HEK293 (cell line): ENCODE measurements at regions not wholly inside any gene's neighbourhood (a gene's known extent, or its start where the extent isn't known, plus 50 kb on each side); places are given as distances from the start of the nearest gene placed in this dataset.

Source experiments
- CTCF ChIA-PET: fragments of 350-600 bp; formaldehyde crosslinking; extraction: SDS; loops from one replicate; lab custom pipeline; 2021; ENCODE audit warnings: antibody characterized with exemption; lab: Yijun Ruan, JAX
- POLR2A ChIA-PET: fragments of 300-600 bp; formaldehyde crosslinking; extraction: SDS; loops from one replicate; lab custom pipeline; 2020; ENCODE audit warnings: antibody characterized with exemption, inconsistent platforms; lab: Yijun Ruan, JAX
- H3K27ac ChIP-seq: fragments of 200-500 bp; sonication (Bioruptor generic); 2 replicates; pipeline ENCODE4 v1.5.1; 2014; ENCODE audit warnings: low read depth, low read length, control low read depth, inconsistent platforms; ENCODE audit errors: extremely low read depth
- H3K36me3 ChIP-seq, 2 experiments: fragments of 200-500 bp in 1 of 2; sonication (Bioruptor generic) in 1 of 2; 1 replicate in 1 of 2; 2 replicates in 1 of 2; pipeline ENCODE4 v1.5.1; 2014 to 2017; ENCODE audit warnings: inconsistent platforms in 2 of 2, low read length in 2 of 2; ENCODE audit not compliant: control insufficient read depth in 2 of 2, insufficient read depth in 1 of 2
- H3K4me1 ChIP-seq: fragments of 200-500 bp; sonication (Bioruptor generic); 2 replicates; pipeline ENCODE4 v1.5.1; 2014; ENCODE audit warnings: mild to moderate bottlenecking, low read length, inconsistent platforms; ENCODE audit not compliant: control insufficient read depth, insufficient read depth
- H3K4me3 ChIP-seq: 2 replicates; pipeline ENCODE4 v1.5.1; 2011; ENCODE audit warnings: low read depth, mild to moderate bottlenecking, control low read depth, low read length, moderate library complexity
- H3K9me3 ChIP-seq: fragments of 200-500 bp; sonication (Bioruptor generic); 2 replicates; pipeline ENCODE4 v1.5.1; 2014; ENCODE audit warnings: low read depth, low read length, inconsistent platforms; ENCODE audit not compliant: control insufficient read depth, insufficient read depth
- EGR2 ChIP-seq: fragments of 450-650 bp; formaldehyde crosslinking; IDR thresholded peaks from 2 replicates; pipeline ENCODE4 v1.5.1; 2016; ENCODE audit warnings: low read depth, missing biosample characterization, missing genetic modification characterization
- KLF10 ChIP-seq: fragments of 450-650 bp; IDR thresholded peaks from 2 replicates; pipeline ENCODE4 v1.5.1; 2018; ENCODE audit warnings: missing biosample characterization, mild to moderate bottlenecking, missing genetic modification characterization
- KLF7 ChIP-seq: fragments of 450-650 bp; formaldehyde crosslinking; IDR thresholded peaks from 2 replicates; pipeline ENCODE4 v1.5.1; 2016; ENCODE audit warnings: missing biosample characterization, missing genetic modification characterization, borderline replicate concordance
- MZF1 ChIP-seq: fragments of 450-650 bp; formaldehyde crosslinking; IDR thresholded peaks from 2 replicates; pipeline ENCODE4 v1.5.1; 2017; ENCODE audit warnings: missing biosample characterization, missing genetic modification characterization, borderline replicate concordance
- SETDB1 ChIP-seq: IDR thresholded peaks from one replicate; pipeline ENCODE4 v1.6.1; 2017; ENCODE audit warnings: mild to moderate bottlenecking, low read length, moderate library complexity, mixed read lengths; ENCODE audit not compliant: insufficient read length
- ZBTB7A ChIP-seq: fragments of 450-650 bp; formaldehyde crosslinking; IDR thresholded peaks from 2 replicates; pipeline ENCODE4 v1.5.1; 2016; ENCODE audit warnings: low read depth, missing biosample characterization, missing genetic modification characterization
- ZEB2 ChIP-seq: fragments of 450-650 bp; formaldehyde crosslinking; IDR thresholded peaks from 2 replicates; pipeline ENCODE4 v1.5.1; 2016; ENCODE audit warnings: missing biosample characterization, missing genetic modification characterization
- ZIC2 ChIP-seq: fragments of 450-650 bp; formaldehyde crosslinking; IDR thresholded peaks from 2 replicates; pipeline ENCODE4 v1.5.1; 2016; ENCODE audit warnings: missing biosample characterization, missing genetic modification characterization
- ZNF121 ChIP-seq: fragments of 450-650 bp; formaldehyde crosslinking; IDR thresholded peaks from 2 replicates; pipeline ENCODE4 v1.5.1; 2016; ENCODE audit warnings: missing biosample characterization, missing genetic modification characterization
- ZNF140 ChIP-seq: fragments of 450-650 bp; formaldehyde crosslinking; IDR thresholded peaks from 2 replicates; pipeline ENCODE4 v1.5.1; 2016; ENCODE audit warnings: missing biosample characterization, missing genetic modification characterization
- ZNF391 ChIP-seq: fragments of 450-650 bp; formaldehyde crosslinking; IDR thresholded peaks from 2 replicates; pipeline ENCODE4 v1.5.1; 2016; ENCODE audit warnings: low read depth, missing biosample characterization, missing genetic modification characterization, borderline replicate concordance
- ZNF660 ChIP-seq: fragments of 450-650 bp; IDR thresholded peaks from 2 replicates; pipeline ENCODE4 v1.5.1; 2018; ENCODE audit warnings: missing biosample characterization, mild to moderate bottlenecking, missing genetic modification characterization
- ZNF76 ChIP-seq: fragments of 450-650 bp; formaldehyde crosslinking; IDR thresholded peaks from 2 replicates; pipeline ENCODE4; 2016; ENCODE audit warnings: low read depth, missing biosample characterization, missing genetic modification characterization, borderline replicate concordance
- ZSCAN30 ChIP-seq: fragments of 450-650 bp; IDR thresholded peaks from 2 replicates; pipeline ENCODE4 v1.5.1; 2018; ENCODE audit warnings: missing biosample characterization, mild to moderate bottlenecking, missing genetic modification characterization, moderate library complexity
- TF ChIP-seq, protein P1 (sequence below): fragments of 450-650 bp; formaldehyde crosslinking; IDR thresholded peaks from 2 replicates; pipeline ENCODE4 v1.5.1; 2016; ENCODE audit warnings: missing biosample characterization, missing genetic modification characterization
- TF ChIP-seq, protein P2 (sequence below): fragments of 450-650 bp; formaldehyde crosslinking; IDR thresholded peaks from 2 replicates; pipeline ENCODE4 v1.5.1; 2016; ENCODE audit warnings: missing biosample characterization, missing genetic modification characterization
- TF ChIP-seq, protein P3 (sequence below): fragments of 450-650 bp; formaldehyde crosslinking; IDR thresholded peaks from 2 replicates; pipeline ENCODE4 v1.5.1; 2016; ENCODE audit warnings: missing biosample characterization, missing genetic modification characterization
- TF ChIP-seq, protein P4 (sequence below): fragments of 450-650 bp; formaldehyde crosslinking; IDR thresholded peaks from 2 replicates; pipeline ENCODE4 v1.5.1; 2016; ENCODE audit warnings: missing biosample characterization, missing genetic modification characterization
- TF ChIP-seq, protein P5 (sequence below): fragments of 450-650 bp; formaldehyde crosslinking; IDR thresholded peaks from 2 replicates; pipeline ENCODE4 v1.5.1; 2017; ENCODE audit warnings: missing biosample characterization, missing genetic modification characterization

DNA sequence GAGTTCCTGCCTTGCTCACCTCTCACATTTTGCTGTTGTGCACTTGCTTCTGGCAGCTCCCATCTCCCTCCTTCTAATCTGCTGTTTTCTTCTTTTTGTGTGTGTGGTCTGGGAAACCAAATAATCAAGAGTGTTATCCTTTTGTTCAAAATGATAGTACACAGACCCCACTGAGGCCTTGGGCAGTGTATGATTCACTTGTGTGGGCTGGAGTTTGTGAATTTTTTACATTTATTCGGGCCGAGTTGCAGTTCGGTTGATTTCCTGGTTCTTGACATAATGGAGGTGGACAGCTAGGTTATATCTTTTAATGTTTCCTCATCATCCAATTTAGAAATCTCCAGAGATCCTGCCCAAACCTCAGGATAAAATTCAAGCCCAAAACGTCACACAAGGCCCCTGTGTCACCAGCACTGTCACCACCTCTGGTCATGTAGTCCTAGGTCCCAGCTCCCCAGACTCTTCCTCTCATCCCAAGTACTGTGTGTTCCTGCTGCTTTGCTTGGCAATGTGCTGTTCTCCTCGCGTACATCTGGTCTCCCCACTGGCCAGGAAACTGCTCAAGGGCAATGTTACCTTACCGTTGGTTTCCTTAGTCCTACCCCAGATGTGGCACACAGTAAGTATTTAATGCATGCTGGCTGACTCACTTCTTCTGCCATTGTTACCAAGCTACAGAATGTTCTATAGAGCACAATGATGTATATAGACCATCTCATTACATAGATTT is 55.7 kb upstream of the PHACTR2 start:
- Histone ChIP-seq H3K36me3 (no peaks in the 10 kb centered on the region), H3K27ac (no peak overlapping the region), H3K4me1 (peaks cover 19% of the 10 kb centered on the region), H3K9me3 (no peaks in the 10 kb centered on the region), H3K4me3 (no peak overlapping the region)
- CTCF ChIA-PET, result interaction anchor here (0.5 to 0.6 kb wide), 3 partner anchors 45 to 189 kb away, joined by 3 to 4 read pairs (median 4); no protein-coding TSS in a partner anchor
- POLR2A ChIA-PET, result no interaction called here
- TF ChIP-seq, protein P1, sequence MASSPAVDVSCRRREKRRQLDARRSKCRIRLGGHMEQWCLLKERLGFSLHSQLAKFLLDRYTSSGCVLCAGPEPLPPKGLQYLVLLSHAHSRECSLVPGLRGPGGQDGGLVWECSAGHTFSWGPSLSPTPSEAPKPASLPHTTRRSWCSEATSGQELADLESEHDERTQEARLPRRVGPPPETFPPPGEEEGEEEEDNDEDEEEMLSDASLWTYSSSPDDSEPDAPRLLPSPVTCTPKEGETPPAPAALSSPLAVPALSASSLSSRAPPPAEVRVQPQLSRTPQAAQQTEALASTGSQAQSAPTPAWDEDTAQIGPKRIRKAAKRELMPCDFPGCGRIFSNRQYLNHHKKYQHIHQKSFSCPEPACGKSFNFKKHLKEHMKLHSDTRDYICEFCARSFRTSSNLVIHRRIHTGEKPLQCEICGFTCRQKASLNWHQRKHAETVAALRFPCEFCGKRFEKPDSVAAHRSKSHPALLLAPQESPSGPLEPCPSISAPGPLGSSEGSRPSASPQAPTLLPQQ (tag by site-specific recombination), result no peak
- TF ChIP-seq ZNF660 (no peak), ZNF121 (tag by site-specific recombination) (no peak), ZNF140 (no peak), EGR2 (tag by site-specific recombination) (no peak), ZBTB7A (tag by site-specific recombination) (no peak)

DNA sequence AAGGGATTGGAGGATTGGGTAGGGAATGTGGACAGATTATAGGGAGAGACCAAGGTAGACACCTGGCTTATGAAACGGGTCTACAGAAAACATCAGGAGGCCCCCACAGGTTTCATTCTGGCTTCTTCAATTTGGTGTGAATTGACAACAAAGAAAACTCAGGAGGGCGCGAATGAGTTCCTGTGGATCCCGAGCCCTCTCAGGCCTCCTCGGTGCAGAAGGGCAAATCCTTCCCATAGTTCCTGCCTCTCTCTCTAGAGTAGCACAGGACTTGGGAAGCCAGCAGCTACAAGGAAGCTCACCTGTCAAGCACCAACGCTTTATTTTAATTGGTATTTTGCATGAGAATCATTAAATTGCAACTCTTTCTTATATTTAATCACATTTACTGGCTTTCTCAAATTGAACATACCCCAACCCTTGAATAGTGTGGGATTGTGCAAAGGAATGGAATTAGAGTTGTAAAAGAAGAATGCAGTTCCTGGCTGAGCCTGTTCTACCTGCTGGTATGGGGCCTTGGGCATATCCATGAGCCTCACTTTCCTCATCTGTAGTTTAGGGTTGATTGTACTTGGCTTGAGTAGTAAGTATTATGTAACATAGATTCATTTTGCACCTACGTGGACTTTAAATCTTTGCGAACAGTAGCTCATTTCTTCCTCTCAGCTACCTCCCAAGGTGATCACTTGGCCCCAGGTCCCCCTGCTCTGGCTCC is 56.4 kb upstream of the PHACTR2 start:
- Histone ChIP-seq H3K4me1 (peaks cover 19% of the 10 kb centered on the region), H3K9me3 (no peaks in the 10 kb centered on the region), H3K27ac (peak overlapping the region; percentile 28; the same call in 1 of the 2 replicates), H3K4me3 (no peak overlapping the region), H3K36me3 (no peaks in the 10 kb centered on the region)
- TF ChIP-seq ZNF391 (tag by site-specific recombination) (no peak), KLF10 (tag by site-specific recombination) (no peak), KLF7 (tag by site-specific recombination) (no peak), ZIC2 (tag by site-specific recombination) (no peak)
- TF ChIP-seq, protein P2, sequence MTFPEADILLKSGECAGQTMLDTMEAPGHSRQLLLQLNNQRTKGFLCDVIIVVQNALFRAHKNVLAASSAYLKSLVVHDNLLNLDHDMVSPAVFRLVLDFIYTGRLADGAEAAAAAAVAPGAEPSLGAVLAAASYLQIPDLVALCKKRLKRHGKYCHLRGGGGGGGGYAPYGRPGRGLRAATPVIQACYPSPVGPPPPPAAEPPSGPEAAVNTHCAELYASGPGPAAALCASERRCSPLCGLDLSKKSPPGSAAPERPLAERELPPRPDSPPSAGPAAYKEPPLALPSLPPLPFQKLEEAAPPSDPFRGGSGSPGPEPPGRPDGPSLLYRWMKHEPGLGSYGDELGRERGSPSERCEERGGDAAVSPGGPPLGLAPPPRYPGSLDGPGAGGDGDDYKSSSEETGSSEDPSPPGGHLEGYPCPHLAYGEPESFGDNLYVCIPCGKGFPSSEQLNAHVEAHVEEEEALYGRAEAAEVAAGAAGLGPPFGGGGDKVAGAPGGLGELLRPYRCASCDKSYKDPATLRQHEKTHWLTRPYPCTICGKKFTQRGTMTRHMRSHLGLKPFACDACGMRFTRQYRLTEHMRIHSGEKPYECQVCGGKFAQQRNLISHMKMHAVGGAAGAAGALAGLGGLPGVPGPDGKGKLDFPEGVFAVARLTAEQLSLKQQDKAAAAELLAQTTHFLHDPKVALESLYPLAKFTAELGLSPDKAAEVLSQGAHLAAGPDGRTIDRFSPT (tag by site-specific recombination), result no peak
- TF ChIP-seq, protein P3, sequence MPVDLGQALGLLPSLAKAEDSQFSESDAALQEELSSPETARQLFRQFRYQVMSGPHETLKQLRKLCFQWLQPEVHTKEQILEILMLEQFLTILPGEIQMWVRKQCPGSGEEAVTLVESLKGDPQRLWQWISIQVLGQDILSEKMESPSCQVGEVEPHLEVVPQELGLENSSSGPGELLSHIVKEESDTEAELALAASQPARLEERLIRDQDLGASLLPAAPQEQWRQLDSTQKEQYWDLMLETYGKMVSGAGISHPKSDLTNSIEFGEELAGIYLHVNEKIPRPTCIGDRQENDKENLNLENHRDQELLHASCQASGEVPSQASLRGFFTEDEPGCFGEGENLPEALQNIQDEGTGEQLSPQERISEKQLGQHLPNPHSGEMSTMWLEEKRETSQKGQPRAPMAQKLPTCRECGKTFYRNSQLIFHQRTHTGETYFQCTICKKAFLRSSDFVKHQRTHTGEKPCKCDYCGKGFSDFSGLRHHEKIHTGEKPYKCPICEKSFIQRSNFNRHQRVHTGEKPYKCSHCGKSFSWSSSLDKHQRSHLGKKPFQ (tag by site-specific recombination), result peak; percentile 42; the same call in 1 of the 2 replicates
- ChIA-PET CTCF (interaction anchor here (0.6 to 1.5 kb wide), 3 partner anchors 29 to 46 kb away, joined by 3 read pairs; no protein-coding TSS in a partner anchor), POLR2A (no interaction called here)

DNA sequence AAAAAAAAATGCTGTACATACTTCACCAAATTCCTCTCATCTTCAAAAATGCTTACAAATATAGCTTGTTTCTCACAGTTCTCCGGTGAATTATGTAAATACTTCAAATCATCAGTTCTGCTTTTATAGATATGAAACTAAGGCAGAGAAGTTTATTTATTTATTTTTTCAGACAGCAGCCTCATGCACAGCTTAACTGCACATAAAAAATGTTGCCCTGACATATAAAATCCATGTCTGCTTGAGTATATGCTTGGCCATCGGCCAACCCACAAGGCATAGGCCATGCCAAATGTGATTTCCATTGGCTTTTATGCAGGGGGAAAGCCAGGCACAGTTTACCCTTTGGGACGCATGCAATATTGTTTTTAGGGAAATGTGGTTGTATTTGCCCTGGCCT is 57.3 kb upstream of the PHACTR2 start:
- POLR2A ChIA-PET, result interaction anchor here (0.8 kb wide), 1 partner anchor 223 kb away, joined by 3 read pairs; the partner anchor contains the start of gene LTV1
- H3K4me3 ChIP-seq, result no peak overlapping the region
- no peaks in the 10 kb centered on the region for H3K9me3 ChIP-seq
- CTCF ChIA-PET, result interaction anchor here (0.6 to 1.5 kb wide), 4 partner anchors 11 to 315 kb away, joined by 3 to 4 read pairs (median 3); no protein-coding TSS in a partner anchor
- H3K4me1 ChIP-seq, result peaks cover 19% of the 10 kb centered on the region
- no peaks in the 10 kb centered on the region for H3K36me3 ChIP-seq
- H3K27ac ChIP-seq, result peak overlapping the region; percentile 28; the same call in 1 of the 2 replicates
- TF ChIP-seq, protein P4, sequence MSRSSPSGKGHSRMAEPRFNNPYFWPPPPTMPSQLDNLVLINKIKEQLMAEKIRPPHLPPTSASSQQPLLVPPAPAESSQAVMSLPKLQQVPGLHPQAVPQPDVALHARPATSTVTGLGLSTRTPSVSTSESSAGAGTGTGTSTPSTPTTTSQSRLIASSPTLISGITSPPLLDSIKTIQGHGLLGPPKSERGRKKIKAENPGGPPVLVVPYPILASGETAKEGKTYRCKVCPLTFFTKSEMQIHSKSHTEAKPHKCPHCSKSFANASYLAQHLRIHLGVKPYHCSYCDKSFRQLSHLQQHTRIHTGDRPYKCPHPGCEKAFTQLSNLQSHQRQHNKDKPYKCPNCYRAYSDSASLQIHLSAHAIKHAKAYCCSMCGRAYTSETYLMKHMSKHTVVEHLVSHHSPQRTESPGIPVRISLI (tag by site-specific recombination), result peak; percentile 89
- no peak for TF ChIP-seq EGR2 (tag by site-specific recombination)
- peak; percentile 34; the same call in 1 of the 2 replicates for TF ChIP-seq ZSCAN30 (tag by site-specific recombination)
- TF ChIP-seq MZF1, result peak; percentile 14; the same call in 1 of the 2 replicates
- no peak for TF ChIP-seq ZNF76 (tag by site-specific recombination)
- TF ChIP-seq ZEB2 (tag by site-specific recombination), result 0 out of 2 replicates have a peak, but pooled peaks have one; percentile 22
- TF ChIP-seq, protein P5, sequence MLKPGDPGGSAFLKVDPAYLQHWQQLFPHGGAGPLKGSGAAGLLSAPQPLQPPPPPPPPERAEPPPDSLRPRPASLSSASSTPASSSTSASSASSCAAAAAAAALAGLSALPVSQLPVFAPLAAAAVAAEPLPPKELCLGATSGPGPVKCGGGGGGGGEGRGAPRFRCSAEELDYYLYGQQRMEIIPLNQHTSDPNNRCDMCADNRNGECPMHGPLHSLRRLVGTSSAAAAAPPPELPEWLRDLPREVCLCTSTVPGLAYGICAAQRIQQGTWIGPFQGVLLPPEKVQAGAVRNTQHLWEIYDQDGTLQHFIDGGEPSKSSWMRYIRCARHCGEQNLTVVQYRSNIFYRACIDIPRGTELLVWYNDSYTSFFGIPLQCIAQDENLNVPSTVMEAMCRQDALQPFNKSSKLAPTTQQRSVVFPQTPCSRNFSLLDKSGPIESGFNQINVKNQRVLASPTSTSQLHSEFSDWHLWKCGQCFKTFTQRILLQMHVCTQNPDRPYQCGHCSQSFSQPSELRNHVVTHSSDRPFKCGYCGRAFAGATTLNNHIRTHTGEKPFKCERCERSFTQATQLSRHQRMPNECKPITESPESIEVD (tag by site-specific recombination), result peak; percentile 82
- no peak for TF ChIP-seq SETDB1
